ENCODE measurements at regions not wholly inside any gene's neighbourhood (a gene's known extent, or its start where the extent isn't known, plus 50 kb on each side); places are given as distances from the start of the nearest gene placed in this dataset.

DNA sequence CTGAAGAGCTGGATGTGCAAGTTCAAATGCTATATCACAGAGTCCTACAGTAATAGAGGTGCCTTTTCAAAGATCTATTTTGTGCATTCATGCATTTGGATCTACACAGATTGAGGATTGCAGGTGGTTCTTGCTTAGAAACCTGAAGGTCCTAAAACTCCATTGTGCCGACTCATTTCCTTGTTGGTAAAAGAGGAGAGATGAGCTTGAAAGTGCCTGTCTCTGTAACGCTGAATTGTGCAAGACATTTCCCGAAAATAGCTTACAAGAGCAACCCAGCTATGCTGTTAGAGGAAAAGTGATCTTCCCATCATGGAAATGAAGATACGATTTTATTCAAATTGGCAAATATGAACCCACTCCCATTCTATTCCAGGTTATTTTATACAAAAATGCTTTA lies 110.7 kb upstream of the CXCL14 start:
- Histone ChIP-seq H3K4me1 (ENCODE audit: insufficient read depth, low read length, severe bottlenecking) (no peaks in the 10 kb centered on the region), H4K20me1 (ENCODE audit: insufficient read depth, low read length) (no peaks in the 10 kb centered on the region), H3K79me2 (ENCODE audit: insufficient read depth, low read length) (no peaks in the 10 kb centered on the region), H3K4me2 (ENCODE audit: low read length) (no peak overlapping the region), H3K36me3 (ENCODE audit: insufficient read depth, low read length) (no peaks in the 10 kb centered on the region), H3K27ac (ENCODE audit: low read depth, low read length, poor library complexity, severe bottlenecking) (no peak overlapping the region), H3K9me2 (ENCODE audit: low read depth, low read length) (no peaks in the 10 kb centered on the region), H3K27me3 (ENCODE audit: insufficient read depth, low read length) (peaks cover 4% of the 10 kb centered on the region), H3F3A (ENCODE audit: insufficient read depth, low read length) (no peaks in the 10 kb centered on the region), H3K4me3 (ENCODE audit: low read depth, low read length, poor library complexity, severe bottlenecking) (no peak overlapping the region), H2AFZ (ENCODE audit: low read length) (no peak overlapping the region), H3K9ac (ENCODE audit: low read length) (no peak overlapping the region), H3K9me3 (ENCODE audit: low read length) (no peaks in the 10 kb centered on the region)
- TF ChIP-seq, protein P1, sequence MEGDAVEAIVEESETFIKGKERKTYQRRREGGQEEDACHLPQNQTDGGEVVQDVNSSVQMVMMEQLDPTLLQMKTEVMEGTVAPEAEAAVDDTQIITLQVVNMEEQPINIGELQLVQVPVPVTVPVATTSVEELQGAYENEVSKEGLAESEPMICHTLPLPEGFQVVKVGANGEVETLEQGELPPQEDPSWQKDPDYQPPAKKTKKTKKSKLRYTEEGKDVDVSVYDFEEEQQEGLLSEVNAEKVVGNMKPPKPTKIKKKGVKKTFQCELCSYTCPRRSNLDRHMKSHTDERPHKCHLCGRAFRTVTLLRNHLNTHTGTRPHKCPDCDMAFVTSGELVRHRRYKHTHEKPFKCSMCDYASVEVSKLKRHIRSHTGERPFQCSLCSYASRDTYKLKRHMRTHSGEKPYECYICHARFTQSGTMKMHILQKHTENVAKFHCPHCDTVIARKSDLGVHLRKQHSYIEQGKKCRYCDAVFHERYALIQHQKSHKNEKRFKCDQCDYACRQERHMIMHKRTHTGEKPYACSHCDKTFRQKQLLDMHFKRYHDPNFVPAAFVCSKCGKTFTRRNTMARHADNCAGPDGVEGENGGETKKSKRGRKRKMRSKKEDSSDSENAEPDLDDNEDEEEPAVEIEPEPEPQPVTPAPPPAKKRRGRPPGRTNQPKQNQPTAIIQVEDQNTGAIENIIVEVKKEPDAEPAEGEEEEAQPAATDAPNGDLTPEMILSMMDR (IDR thresholded peaks at IDR 0.05; ENCODE audit: low read length): no peak
- no peak for TF ChIP-seq EZH2 (IDR thresholded peaks at IDR 0.05; ENCODE audit: borderline replicate concordance, low read length)

DNA sequence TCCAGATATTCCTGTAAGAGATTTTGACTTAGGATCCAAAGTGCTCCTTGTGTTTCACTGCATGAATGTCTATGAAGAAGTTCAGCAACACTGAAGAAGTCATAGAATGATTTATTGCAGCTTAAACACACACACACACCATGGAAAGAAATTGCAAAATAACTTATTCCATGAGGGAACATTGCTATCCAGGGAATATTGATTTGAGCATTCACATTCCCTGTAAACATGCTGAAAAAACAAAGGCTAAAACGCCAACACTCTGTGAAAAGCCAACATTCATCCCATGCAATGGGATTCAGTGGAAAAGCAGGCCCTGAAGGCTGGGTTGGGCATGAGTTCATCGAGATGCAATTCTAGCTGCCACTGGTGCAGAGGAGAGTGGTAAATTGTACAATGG lies 109.6 kb upstream of the CXCL14 start:
- Histone ChIP-seq H3K4me3 (ENCODE audit: low read depth, low read length, poor library complexity, severe bottlenecking) (no peak overlapping the region), H4K20me1 (ENCODE audit: insufficient read depth, low read length) (no peaks in the 10 kb centered on the region), H3K4me2 (ENCODE audit: low read length) (no peak overlapping the region), H3K27me3 (ENCODE audit: insufficient read depth, low read length) (peaks cover 4% of the 10 kb centered on the region), H3K9me3 (ENCODE audit: low read length) (no peaks in the 10 kb centered on the region), H2AFZ (ENCODE audit: low read length) (no peak overlapping the region), H3K9ac (ENCODE audit: low read length) (no peak overlapping the region), H3K36me3 (ENCODE audit: insufficient read depth, low read length) (no peaks in the 10 kb centered on the region), H3K9me2 (ENCODE audit: low read depth, low read length) (no peaks in the 10 kb centered on the region), H3F3A (ENCODE audit: insufficient read depth, low read length) (no peaks in the 10 kb centered on the region), H3K4me1 (ENCODE audit: insufficient read depth, low read length, severe bottlenecking) (no peaks in the 10 kb centered on the region), H3K79me2 (ENCODE audit: insufficient read depth, low read length) (no peaks in the 10 kb centered on the region), H3K27ac (ENCODE audit: low read depth, low read length, poor library complexity, severe bottlenecking) (no peak overlapping the region)
- TF ChIP-seq EZH2 (IDR thresholded peaks at IDR 0.05; ENCODE audit: borderline replicate concordance, low read length): no peak
- TF ChIP-seq, protein P1 (IDR thresholded peaks at IDR 0.05; ENCODE audit: low read length): no peak

DNA sequence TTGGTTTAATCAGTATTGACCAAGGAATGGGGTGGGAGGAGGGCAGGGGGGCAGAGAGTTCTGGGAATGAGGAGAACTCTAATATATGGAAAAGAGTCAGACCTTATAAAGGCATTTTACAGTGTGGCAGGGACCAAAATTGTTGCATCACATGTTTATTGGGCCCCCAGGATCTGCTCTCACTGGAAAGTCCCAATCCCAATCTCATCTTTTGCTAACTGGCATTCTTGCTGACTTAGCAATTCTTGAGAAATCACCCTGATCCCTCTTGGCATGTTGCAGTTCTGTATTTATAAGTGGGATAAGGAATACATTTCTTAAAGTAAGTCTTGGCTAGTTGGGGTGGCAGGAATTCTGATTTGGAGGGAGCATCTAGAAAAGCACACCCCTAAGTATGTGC lies 104.4 kb upstream of the CXCL14 start:
- no peaks in the 10 kb centered on the region for H3K9me2 ChIP-seq (ENCODE audit: low read depth, low read length)
- no peak overlapping the region for H3K27ac ChIP-seq (ENCODE audit: low read depth, low read length, poor library complexity, severe bottlenecking)
- no peaks in the 10 kb centered on the region for H4K20me1 ChIP-seq (ENCODE audit: insufficient read depth, low read length)
- no peaks in the 10 kb centered on the region for H3K79me2 ChIP-seq (ENCODE audit: insufficient read depth, low read length)
- H2AFZ ChIP-seq (ENCODE audit: low read length): no peak overlapping the region
- no peak overlapping the region for H3K4me2 ChIP-seq (ENCODE audit: low read length)
- no peak for TF ChIP-seq EZH2 (IDR thresholded peaks at IDR 0.05; ENCODE audit: borderline replicate concordance, low read length)
- TF ChIP-seq, protein P1 (IDR thresholded peaks at IDR 0.05; ENCODE audit: low read length): no peak
- H3K36me3 ChIP-seq (ENCODE audit: insufficient read depth, low read length): no peaks in the 10 kb centered on the region
- H3K9me3 ChIP-seq (ENCODE audit: low read length): no peaks in the 10 kb centered on the region
- H3F3A ChIP-seq (ENCODE audit: insufficient read depth, low read length): no peaks in the 10 kb centered on the region
- H3K9ac ChIP-seq (ENCODE audit: low read length): no peak overlapping the region
- no peak overlapping the region for H3K4me3 ChIP-seq (ENCODE audit: low read depth, low read length, poor library complexity, severe bottlenecking)
- H3K4me1 ChIP-seq (ENCODE audit: insufficient read depth, low read length, severe bottlenecking): no peaks in the 10 kb centered on the region
- no peaks in the 10 kb centered on the region for H3K27me3 ChIP-seq (ENCODE audit: insufficient read depth, low read length)
